22Rv1 (cell line): ENCODE measurements at regions not wholly inside any gene's neighbourhood (a gene's known extent, or its start where the extent isn't known, plus 50 kb on each side); places are given as distances from the start of the nearest gene placed in this dataset.
"Not testable (repeated sequence)": the region's sequence is repeated elsewhere in the genome, so short reads cannot be mapped to it uniquely, and the experiment has no call there.

Source experiments
- H3K27ac ChIP-seq: fragments of 450-650 bp; 2 replicates; pipeline ENCODE4 v1.5.1; 2017
- ZFX ChIP-seq: fragments of 450-650 bp; IDR thresholded peaks from 2 replicates; pipeline ENCODE4 v1.6.1; 2017; ENCODE audit warnings: antibody characterized with exemption, borderline replicate concordance
- TF ChIP-seq, protein P1 (sequence below): fragments of 450-650 bp; IDR thresholded peaks from 2 replicates; pipeline ENCODE4 v1.5.1; 2017; ENCODE audit warnings: mild to moderate bottlenecking

DNA sequence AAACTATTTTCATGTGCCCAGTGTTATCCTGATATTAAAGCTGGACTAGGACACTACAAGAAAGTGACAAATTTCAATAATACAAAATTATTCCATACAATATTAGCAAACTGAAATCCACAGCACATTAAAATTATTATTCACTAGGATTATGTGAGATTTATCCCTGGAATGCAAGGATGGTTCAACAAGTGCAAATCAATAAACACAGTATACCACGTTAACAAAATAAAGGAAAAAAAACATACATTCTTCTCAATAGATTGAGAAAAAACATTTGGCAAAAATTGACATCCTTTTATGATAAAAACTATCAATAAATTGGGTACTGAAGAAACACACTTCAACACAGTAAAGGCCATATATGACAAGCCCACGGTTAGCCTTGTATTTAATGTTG lies 1758.2 kb upstream of the RAG2 start:
- H3K27ac ChIP-seq, result no peak overlapping the region
- TF ChIP-seq, protein P1, sequence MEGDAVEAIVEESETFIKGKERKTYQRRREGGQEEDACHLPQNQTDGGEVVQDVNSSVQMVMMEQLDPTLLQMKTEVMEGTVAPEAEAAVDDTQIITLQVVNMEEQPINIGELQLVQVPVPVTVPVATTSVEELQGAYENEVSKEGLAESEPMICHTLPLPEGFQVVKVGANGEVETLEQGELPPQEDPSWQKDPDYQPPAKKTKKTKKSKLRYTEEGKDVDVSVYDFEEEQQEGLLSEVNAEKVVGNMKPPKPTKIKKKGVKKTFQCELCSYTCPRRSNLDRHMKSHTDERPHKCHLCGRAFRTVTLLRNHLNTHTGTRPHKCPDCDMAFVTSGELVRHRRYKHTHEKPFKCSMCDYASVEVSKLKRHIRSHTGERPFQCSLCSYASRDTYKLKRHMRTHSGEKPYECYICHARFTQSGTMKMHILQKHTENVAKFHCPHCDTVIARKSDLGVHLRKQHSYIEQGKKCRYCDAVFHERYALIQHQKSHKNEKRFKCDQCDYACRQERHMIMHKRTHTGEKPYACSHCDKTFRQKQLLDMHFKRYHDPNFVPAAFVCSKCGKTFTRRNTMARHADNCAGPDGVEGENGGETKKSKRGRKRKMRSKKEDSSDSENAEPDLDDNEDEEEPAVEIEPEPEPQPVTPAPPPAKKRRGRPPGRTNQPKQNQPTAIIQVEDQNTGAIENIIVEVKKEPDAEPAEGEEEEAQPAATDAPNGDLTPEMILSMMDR, result no peak
- TF ChIP-seq ZFX, result no peak

DNA sequence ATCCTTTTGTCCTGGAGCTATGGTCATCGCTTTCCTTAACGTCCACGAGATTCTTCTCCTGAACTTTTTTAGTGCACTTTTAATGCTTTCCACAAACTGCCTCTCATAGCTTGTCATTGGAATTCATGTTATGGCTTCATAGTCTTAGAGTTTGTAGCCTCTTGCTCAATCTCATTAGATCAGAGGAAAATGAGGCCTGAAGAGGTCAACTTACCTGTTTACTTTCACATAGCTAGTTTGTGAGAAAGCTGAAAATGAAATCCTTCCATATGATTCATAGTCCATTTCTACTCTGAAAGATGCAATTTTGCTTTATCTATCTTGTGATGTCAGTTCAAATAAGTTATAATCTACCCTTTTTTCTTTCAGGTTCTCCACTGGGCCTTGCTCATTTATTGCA lies 1747.2 kb upstream of the RAG2 start:
- H3K27ac ChIP-seq, result no peak overlapping the region
- no peak for TF ChIP-seq ZFX
- TF ChIP-seq, protein P1, result no peak

DNA sequence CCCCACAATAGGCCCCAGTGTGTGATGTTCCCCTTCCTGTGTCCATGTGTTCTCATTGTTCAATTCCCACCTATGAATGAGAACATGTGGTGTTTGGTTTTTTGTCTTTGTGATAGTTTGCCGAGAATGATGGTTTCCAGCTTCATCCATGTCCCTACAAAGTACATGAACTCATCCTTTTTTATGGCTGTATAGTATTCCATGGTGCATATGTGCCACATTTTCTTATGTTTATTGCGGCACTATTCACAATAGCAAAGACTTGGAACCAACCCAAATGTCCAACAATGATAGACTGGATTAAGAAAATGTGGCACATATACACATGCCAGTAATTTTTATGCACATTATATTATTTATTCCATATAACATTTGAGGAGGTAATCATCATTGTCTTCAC lies 1743.6 kb upstream of the RAG2 start:
- H3K27ac ChIP-seq, result not testable (repeated sequence)

DNA sequence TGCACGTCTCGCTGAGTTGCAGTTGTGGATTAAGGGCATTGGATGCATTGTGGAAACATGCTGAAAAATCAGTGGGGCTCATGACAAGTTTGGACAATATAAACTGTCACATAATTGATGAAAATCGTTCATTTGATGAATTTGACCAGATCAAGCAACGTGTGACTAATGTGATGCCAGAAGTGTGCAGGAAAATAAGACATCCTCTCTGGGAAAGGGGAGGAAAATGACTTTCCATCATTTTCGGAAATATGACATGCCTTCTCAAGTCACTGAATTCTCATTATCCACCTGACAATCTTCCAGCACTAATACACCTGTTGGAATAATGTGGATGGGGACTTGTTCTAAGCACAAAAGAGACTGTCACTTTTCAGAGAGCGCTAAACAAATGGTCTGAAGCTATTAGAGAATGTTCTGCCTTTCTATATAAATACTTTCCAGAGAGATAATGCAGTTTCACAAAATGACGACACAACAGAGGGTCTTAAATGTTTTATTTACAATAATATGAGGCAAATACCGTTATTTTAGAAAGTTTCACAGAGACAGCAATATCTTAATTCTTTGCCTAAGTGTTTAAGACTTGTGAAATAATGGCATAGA lies 1741.9 kb upstream of the RAG2 start:
- no peak overlapping the region for H3K27ac ChIP-seq
- no peak for TF ChIP-seq ZFX
- TF ChIP-seq, protein P1, result no peak

DNA sequence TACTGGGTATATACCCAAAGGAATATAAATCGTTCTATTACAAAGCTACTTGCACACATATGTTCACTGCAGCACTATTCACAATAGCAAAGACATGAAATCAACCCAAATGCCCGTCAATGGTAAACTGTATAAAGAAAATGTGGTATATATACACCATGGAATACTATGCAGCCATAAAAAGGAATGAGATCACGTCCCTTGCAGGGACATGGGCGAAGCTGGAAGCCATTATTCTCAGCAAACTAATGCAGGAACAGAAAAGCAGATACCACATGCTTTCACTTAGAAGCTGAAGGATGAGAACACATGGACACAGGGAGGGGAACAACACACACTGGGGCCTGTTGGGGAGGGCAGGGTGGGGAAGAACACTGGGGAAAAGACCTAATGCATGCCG lies 1740.0 kb upstream of the RAG2 start:
- not testable (repeated sequence) for H3K27ac ChIP-seq

DNA sequence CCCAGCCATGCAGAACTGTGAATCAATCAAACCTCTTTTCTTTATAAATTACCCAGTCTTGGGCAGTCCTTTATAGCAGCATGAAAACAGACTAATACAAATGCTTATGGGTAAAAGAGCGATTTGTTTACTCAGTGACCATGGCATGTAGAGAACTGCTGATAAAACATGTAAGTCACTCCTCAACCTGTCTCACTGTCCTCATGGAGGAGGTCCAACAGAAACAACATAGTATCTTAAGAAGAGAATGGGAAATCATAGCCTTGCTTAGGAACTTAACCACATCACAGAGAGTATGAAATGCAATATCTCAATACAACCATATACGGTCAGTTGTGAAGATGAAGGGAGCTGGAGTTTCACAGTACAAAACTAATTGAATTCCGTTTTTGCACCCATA lies 1734.0 kb upstream of the RAG2 start:
- no peak overlapping the region for H3K27ac ChIP-seq
- TF ChIP-seq ZFX, result no peak
- TF ChIP-seq, protein P1, result no peak

DNA sequence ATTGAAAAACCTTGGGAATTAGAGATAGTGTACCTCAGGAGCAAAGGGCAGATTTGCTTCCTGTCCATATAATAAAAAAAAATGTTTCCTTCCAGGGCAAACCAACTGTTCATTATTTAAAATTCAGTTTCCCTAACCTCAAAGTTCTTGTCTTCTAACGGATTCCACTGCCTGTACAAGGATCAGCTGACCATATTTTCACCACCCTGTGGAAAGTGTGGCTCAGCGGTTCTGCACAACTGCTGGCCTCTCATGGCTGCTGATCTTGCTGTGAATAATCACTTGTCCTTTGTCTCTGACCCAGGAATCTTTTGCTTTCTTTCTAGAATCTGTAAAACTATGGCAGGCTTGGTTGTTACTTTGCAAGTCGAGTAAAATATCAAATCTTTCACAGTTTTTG lies 1732.5 kb upstream of the RAG2 start:
- TF ChIP-seq, protein P1, result no peak
- TF ChIP-seq ZFX, result no peak
- H3K27ac ChIP-seq, result no peak overlapping the region

DNA sequence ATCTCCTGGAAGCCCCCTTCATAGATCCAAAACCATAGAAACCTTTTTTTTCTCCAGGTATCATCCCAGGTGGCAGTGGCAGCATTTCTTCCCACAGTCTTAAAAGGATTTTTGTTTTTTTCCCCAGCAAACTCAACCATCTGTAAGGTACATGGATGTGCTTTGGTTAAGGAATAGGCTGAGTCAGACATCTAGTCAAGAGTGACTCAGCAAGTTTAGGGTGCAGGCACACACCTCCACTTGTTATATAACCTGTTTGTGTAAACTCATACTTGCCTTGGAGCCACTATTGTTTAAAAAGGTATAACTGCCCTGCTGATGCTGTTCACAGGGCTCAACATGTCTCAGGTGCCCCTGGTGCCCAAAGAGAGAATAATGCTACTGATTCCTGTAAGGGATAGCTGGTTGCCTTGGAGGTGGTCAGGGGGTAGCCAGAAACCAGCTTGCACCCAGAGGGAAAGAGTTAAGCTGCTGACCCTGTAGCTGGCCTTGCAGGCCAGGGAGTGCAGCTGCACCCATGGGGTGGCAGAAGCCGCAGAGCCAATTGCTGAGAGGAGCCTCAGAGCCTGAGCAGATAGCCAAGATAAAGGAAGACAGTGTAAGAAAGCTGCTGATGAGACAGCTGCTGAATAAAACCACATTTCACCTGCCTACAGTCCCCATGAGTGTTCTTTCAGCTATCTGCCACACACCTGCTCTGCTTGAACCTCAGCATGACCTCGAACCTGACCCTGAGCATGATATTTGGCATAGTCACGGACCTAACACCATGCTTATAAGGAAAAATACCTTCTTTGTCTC lies 1726.1 kb upstream of the RAG2 start:
- no peak overlapping the region for H3K27ac ChIP-seq
- no peak for TF ChIP-seq ZFX
- TF ChIP-seq, protein P1, result no peak
